ENCODE measurements at regions not wholly inside any gene's neighbourhood (a gene's known extent, or its start where the extent isn't known, plus 50 kb on each side); places are given as distances from the start of the nearest gene placed in this dataset.

DNA sequence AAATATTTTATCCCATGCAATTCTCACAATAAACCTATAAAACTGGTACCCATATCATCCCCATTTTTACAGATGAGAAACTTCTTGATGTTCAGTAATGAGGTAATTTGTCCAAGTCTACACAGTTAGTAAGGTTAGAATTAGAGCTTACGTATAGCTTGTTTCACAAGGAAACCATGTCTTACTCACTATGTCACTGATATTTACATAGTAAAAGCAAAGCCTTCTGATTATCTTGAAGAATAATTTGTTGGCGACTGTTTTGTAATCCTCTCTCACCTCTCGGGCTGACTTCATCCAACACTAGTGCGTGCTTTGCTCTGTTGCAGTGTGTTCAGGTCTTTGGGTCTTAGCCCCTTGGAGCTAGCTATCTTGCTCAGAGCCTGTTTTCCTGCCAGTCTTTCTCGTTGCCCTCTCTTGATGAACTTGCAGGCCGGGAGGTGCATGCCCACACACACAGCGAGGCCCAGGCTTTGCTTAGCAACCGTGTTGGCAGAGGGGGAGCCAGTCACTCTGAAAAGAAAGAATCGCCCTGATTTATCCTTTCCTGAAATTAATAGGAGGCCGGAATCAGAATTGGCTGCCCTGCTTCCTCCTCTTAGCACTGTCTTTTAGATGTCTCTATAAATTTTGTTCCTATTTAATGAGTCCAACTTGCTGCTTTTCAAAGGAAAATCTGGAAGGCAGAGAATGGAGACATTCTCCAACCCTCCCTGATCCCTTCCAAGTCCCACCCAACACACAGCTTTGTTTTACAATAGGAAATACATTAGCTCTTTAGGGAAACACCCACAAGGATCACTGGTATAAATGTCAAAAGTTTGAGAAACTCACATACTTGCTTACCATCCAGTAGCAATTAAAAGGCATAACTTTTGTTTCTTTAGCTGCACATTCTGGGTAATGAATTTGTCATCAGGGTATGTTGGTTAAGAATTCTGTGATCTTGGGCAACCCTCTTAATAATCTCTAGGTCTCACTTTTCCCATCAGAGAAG lies 97.6 kb upstream of the SEC11C start:
- Mint-ChIP-seq H3K36me3 (ENCODE audit: unreplicated experiment) (no peaks in the 10 kb centered on the region), H3K27me3 (ENCODE audit: unreplicated experiment) (no peaks in the 10 kb centered on the region), H3K4me1 (ENCODE audit: unreplicated experiment) (peaks cover 11% of the 10 kb centered on the region), H3K9me3 (ENCODE audit: unreplicated experiment) (no peaks in the 10 kb centered on the region), H3K27ac (ENCODE audit: unreplicated experiment) (no peak overlapping the region), H3K4me3 (ENCODE audit: unreplicated experiment) (no peak overlapping the region)
- DNase-seq (ENCODE audit: extremely low spot score, unreplicated experiment) = no peak
- TF ChIP-seq, protein P1, sequence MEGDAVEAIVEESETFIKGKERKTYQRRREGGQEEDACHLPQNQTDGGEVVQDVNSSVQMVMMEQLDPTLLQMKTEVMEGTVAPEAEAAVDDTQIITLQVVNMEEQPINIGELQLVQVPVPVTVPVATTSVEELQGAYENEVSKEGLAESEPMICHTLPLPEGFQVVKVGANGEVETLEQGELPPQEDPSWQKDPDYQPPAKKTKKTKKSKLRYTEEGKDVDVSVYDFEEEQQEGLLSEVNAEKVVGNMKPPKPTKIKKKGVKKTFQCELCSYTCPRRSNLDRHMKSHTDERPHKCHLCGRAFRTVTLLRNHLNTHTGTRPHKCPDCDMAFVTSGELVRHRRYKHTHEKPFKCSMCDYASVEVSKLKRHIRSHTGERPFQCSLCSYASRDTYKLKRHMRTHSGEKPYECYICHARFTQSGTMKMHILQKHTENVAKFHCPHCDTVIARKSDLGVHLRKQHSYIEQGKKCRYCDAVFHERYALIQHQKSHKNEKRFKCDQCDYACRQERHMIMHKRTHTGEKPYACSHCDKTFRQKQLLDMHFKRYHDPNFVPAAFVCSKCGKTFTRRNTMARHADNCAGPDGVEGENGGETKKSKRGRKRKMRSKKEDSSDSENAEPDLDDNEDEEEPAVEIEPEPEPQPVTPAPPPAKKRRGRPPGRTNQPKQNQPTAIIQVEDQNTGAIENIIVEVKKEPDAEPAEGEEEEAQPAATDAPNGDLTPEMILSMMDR (IDR thresholded peaks at IDR 0.05) = no peak

DNA sequence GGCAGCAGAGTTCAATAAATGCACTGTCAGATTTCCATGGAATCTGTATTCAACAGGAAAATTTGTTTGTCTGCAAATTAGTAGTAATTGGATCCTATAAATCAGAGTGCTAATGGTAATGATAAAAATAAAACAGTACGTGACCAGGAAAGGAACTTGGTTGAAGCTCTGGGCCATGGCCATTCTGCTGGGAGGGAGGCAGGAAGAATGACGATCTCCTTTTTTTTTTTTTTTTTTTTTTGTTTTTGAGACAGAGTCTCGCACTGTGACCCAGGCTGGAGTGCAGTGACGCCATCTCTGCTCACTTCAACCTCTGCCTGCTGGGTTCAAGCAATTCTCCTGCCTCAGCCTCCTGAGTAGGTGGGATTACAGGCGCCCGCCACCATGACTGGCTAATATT lies 94.8 kb upstream of the SEC11C start:
- no peak overlapping the region for H3K4me3 Mint-ChIP-seq (ENCODE audit: unreplicated experiment)
- no peaks in the 10 kb centered on the region for H3K9me3 Mint-ChIP-seq (ENCODE audit: unreplicated experiment)
- no peaks in the 10 kb centered on the region for H3K27me3 Mint-ChIP-seq (ENCODE audit: unreplicated experiment)
- H3K4me1 Mint-ChIP-seq (ENCODE audit: unreplicated experiment) = peaks cover 21% of the 10 kb centered on the region
- no peaks in the 10 kb centered on the region for H3K36me3 Mint-ChIP-seq (ENCODE audit: unreplicated experiment)
- H3K27ac Mint-ChIP-seq (ENCODE audit: unreplicated experiment) = no peak overlapping the region
- TF ChIP-seq, protein P1 (IDR thresholded peaks at IDR 0.05) = no peak
- DNase-seq (ENCODE audit: extremely low spot score, unreplicated experiment) = no peak

DNA sequence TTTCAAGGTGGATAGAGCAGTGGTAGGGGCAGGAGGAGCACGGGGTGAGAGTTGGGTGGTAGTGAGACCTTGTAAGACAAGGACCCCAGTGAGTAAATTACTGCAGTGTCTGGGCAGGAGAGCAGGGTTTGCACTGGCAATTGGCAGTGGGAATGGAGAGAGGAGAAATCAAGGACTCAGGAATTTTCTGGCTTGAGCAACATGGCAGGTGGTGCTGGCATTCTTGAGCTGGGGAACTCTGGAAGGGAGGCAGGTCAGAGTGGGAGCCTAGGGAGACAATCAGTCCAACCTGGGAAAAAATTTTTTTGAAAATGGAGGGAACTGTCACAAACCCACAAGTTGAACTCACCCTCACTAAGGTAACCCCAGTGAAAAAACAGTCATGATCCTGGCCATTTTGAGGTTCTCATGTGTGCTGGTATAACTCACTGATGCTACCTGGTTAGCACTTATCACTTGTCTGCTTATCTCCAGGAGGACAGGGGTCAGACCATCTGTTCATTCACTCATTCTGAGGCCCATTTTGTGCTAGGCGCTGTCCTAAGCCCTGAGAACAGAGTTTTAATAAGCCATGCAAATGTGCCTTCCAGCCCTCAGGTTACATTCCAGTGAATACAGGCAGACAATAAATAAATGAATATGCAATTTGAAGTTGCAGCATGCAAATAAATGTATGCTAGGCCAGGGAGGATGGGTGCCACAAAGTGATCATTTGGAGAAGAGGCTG lies 92.2 kb upstream of the SEC11C start:
- DNase-seq (ENCODE audit: extremely low spot score, unreplicated experiment) = no peak
- Mint-ChIP-seq H3K27me3 (ENCODE audit: unreplicated experiment) (no peaks in the 10 kb centered on the region), H3K9me3 (ENCODE audit: unreplicated experiment) (no peaks in the 10 kb centered on the region), H3K4me3 (ENCODE audit: unreplicated experiment) (no peak overlapping the region), H3K4me1 (ENCODE audit: unreplicated experiment) (peaks cover 23% of the 10 kb centered on the region), H3K36me3 (ENCODE audit: unreplicated experiment) (no peaks in the 10 kb centered on the region), H3K27ac (ENCODE audit: unreplicated experiment) (no peak overlapping the region)
- TF ChIP-seq, protein P1 (IDR thresholded peaks at IDR 0.05) = no peak

DNA sequence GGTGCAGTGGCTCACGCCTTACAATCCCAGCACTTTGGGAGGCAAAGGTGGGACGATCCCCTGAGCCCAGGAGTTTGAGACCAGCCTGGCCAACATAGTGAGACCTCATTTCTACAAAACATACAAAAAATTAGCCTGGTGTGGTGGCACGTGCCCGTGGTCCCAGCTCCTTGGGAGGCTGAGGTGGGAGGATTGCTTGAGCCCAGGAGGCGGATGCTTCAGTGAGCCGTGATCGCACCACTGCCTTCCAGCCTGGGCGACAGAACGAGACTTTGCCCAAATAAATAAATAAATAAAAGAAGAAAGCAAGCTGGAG lies 91.7 kb upstream of the SEC11C start:
- DNase-seq (ENCODE audit: extremely low spot score, unreplicated experiment) = no peak
- H3K36me3 Mint-ChIP-seq (ENCODE audit: unreplicated experiment) = no peaks in the 10 kb centered on the region
- H3K9me3 Mint-ChIP-seq (ENCODE audit: unreplicated experiment) = no peaks in the 10 kb centered on the region
- H3K27ac Mint-ChIP-seq (ENCODE audit: unreplicated experiment) = no peak overlapping the region
- H3K4me3 Mint-ChIP-seq (ENCODE audit: unreplicated experiment) = no peak overlapping the region
- peaks cover 24% of the 10 kb centered on the region for H3K4me1 Mint-ChIP-seq (ENCODE audit: unreplicated experiment)
- TF ChIP-seq, protein P1 (IDR thresholded peaks at IDR 0.05) = no peak
- no peaks in the 10 kb centered on the region for H3K27me3 Mint-ChIP-seq (ENCODE audit: unreplicated experiment)

DNA sequence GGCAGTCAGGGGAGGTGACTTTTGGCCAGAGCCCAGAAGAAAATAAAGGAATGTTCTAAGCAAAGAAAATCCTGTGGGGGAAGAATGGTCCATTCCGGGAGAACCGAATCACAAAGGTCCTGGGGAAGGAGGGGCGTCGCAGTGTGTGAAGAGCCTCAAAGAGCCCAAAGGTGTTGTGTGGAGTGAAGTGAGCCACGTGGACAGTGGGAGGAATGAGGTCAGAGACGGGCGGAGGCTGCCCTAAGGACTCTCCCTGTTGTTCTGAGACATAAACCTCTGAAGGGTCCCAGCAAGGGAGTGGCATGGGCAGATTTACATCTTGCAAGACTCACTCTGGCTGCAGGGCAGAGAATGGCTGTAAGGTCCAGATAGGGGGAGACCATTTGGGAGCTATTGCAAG lies 91.3 kb upstream of the SEC11C start:
- Mint-ChIP-seq H3K4me3 (ENCODE audit: unreplicated experiment) (no peak overlapping the region), H3K36me3 (ENCODE audit: unreplicated experiment) (no peaks in the 10 kb centered on the region), H3K27me3 (ENCODE audit: unreplicated experiment) (no peaks in the 10 kb centered on the region), H3K9me3 (ENCODE audit: unreplicated experiment) (no peaks in the 10 kb centered on the region), H3K27ac (ENCODE audit: unreplicated experiment) (no peak overlapping the region), H3K4me1 (ENCODE audit: unreplicated experiment) (peaks cover 28% of the 10 kb centered on the region)
- no peak for DNase-seq (ENCODE audit: extremely low spot score, unreplicated experiment)
- TF ChIP-seq, protein P1 (IDR thresholded peaks at IDR 0.05) = no peak

Measured in osteocyte (in vitro differentiated cells).